Right lobe of liver (tissue), 6 donors: ENCODE measurements at regions not wholly inside any gene's neighbourhood (a gene's known extent, or its start where the extent isn't known, plus 50 kb on each side); places are given as distances from the start of the nearest gene placed in this dataset.
"Not testable (repeated sequence)": the region's sequence is repeated elsewhere in the genome, so short reads cannot be mapped to it uniquely, and the experiment has no call there.

Experiments used
- ATAC-seq, 4 donors: fragments of 200-7000 bp; cut with Tn5 transposase; one replicate each; pipeline ENCODE4 v1.9.1; 2020; ENCODE audit warnings: mild to moderate bottlenecking in 4 of 4, moderate library complexity in 4 of 4
- DNase-seq, 3 donors: peaks; one replicate each; pipeline ENCODE4 v3.0.0-alpha.2; 2020
- H3K27ac ChIP-seq, 3 donors: fragments of 200-600 bp; one replicate each; pipeline ENCODE4 v1.8.0; 2022
- H3K27me3 ChIP-seq, 2 donors: fragments of 200-600 bp; one replicate each; pipeline ENCODE4 v1.8.0; 2022
- H3K36me3 ChIP-seq, 4 donors: fragments of 200-600 bp; sonication (generic) in 1 of 4; one replicate each; pipeline versions ENCODE4 v1.5.1 to v1.8.0; 2017 to 2022; ENCODE audit warnings: control low read depth in 1 of 4
- H3K4me1 ChIP-seq, 4 donors: fragments of 200-600 bp; sonication (generic) in 1 of 4; one replicate each; pipeline versions ENCODE4 v1.5.1 to v1.8.0; 2017 to 2022; ENCODE audit warnings: control low read depth in 1 of 4
- H3K4me3 ChIP-seq, 3 donors: fragments of 200-600 bp; one replicate each; pipeline ENCODE4 v1.8.0; 2022
- H3K9me3 ChIP-seq, 4 donors: fragments of 200-600 bp; sonication (generic) in 1 of 4; one replicate each; pipeline versions ENCODE4 v1.5.1 to v1.8.0; 2017 to 2022; ENCODE audit warnings: control low read depth in 1 of 4
- CTCF ChIP-seq, 4 donors: fragments of 200-600 bp in 3 of 4; fragments of 450-650 bp in 1 of 4; IDR thresholded peaks; one replicate each; pipeline versions ENCODE4 v1.5.1 to v1.8.0; 2016 to 2022; ENCODE audit warnings: antibody characterized with exemption in 4 of 4, mild to moderate bottlenecking in 2 of 4
- POLR2A ChIP-seq: fragments of 450-650 bp; IDR thresholded peaks from one replicate; pipeline ENCODE4 v1.6.1; 2017; ENCODE audit warnings: antibody characterized with exemption, mild to moderate bottlenecking
- WGBS: methylation state at CpG from one replicate; pipeline ENCODE4 v1.1.6; 2018; ENCODE audit warnings: low coverage, low lambda C conversion rate; ENCODE audit not compliant: insufficient coverage; ENCODE audit errors: missing lambda C conversion rate; 5-methylcytosine and 5-hydroxymethylcytosine counted together
- intact Hi-C, 2 donors: fragments of 100-400 bp; cut with DNase I; formaldehyde crosslinking; loops; one replicate each; pipeline versions ENCODE4 v1.11.2 to v1.14.1; 2022
- donor health status: DM: no; HTN: yes; CAD: no.
- donor health status: DM: no; HTN: no; CAD: no.
- donor health status: DM: no; HTN: no; CAD: no.
- donor health status: DM: no; HTN: yes; CAD: no.
- donor health status: DM: no; HTN: yes; CAD: no.

DNA sequence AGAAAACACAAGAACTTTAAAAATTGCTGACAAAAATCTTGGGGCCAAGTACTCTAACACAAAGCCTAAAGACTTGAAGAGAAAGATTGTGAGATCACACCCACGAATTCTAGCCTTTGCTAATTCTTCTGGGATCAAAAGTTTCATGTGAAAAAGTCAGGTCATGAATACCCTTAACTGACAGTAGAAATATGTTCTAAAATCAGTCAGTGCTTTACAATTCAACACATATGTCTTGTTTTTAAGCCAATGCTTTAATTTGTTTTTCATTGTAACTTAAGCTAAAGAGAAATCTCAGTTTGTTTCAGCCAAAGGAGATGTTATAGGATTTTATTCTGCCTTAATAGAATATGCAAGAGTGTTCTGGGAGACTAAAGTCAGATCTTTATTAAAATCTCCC is 78.2 kb upstream of the PLEKHG1 start:
- no peak overlapping the region for H3K4me3 ChIP-seq
- no peaks in the 10 kb centered on the region for H3K27me3 ChIP-seq
- H3K27ac ChIP-seq: no peak overlapping the region
- TF ChIP-seq POLR2A (no peak), CTCF (IDR thresholded peaks at IDR 0.05) (no peak)
- H3K9me3 ChIP-seq: no peaks in the 10 kb centered on the region
- H3K36me3 ChIP-seq: no peaks in the 10 kb centered on the region
- no peak for DNase-seq
- no peak for ATAC-seq
- WGBS: 33% methylated on average over 1 of the region's 1 CpG
- peaks cover 0 to 7% (median 0%) of the 10 kb centered on the region in 4 donors for H3K4me1 ChIP-seq
- intact Hi-C loops: no loop called here

DNA sequence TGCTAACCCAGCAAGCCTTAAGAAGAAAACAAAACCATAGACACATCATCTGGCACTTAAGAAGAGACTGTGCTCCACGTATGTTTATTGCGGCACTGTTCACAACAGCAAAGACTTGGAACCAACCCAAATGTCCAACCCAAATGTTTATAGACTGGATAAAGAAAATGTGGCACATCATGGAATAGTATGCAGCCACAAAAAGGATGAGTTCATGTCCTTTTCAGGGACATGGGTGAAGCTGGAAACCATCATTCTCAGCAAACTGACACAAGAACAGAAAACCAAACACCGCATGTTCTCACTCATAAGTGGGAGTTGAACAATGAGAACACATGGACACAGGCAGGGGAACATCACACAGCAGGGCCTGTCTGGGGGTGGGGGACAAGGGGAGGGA is 76.5 kb upstream of the PLEKHG1 start:
- H3K36me3 ChIP-seq, H3K27me3 ChIP-seq, H3K27ac ChIP-seq, H3K4me1 ChIP-seq, ATAC-seq, DNase-seq, intact Hi-C loops, H3K9me3 ChIP-seq, H3K4me3 ChIP-seq: not testable (repeated sequence)
- 96% methylated on average over 3 of the region's 3 CpGs for WGBS

GRCh38 chr6:150525300-150525699 is 74.4 kb upstream of the PLEKHG1 start:
- DNase-seq (no peak), ATAC-seq (no peak)
- no peak for TF ChIP-seq POLR2A
- TF ChIP-seq CTCF (IDR thresholded peaks at IDR 0.05): no peak
- Histone ChIP-seq H3K27ac (no peak overlapping the region), H3K36me3 (no peaks in the 10 kb centered on the region), H3K4me1 (peaks cover 0 to 7% (median 0%) of the 10 kb centered on the region in 4 donors), H3K9me3 (no peaks in the 10 kb centered on the region), H3K4me3 (no peak overlapping the region), H3K27me3 (no peaks in the 10 kb centered on the region)
- 78% methylated on average over 1 of the region's 1 CpG for WGBS
- intact Hi-C loops: loop anchor here in 1 of 2 donors (5.0 kb wide), 1 partner anchor 98 kb away; no protein-coding TSS in a partner anchor

DNA sequence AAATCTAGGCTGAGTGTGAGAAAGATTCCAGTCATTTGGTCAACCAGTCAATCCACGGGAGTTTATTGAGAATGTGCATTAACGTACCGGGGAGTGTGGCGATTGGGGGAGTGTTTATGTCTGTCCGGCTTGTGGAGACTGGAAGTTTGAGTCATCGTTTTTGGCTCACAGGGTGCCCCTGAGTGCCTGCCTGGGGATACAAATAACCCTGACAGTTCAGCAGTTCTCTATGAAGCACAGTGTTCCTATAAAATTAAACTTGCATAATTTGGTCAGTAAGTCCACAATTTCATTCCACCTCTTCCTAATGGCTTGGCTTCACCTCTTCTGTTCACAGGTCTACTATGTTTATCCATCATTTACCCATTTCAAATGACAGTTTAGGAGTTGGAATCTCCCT is 72.6 kb upstream of the PLEKHG1 start:
- Histone ChIP-seq H3K9me3 (no peaks in the 10 kb centered on the region), H3K4me1 (no peaks in the 10 kb centered on the region), H3K27ac (no peak overlapping the region), H3K27me3 (no peaks in the 10 kb centered on the region), H3K36me3 (no peaks in the 10 kb centered on the region), H3K4me3 (no peak overlapping the region)
- intact Hi-C loops: loop anchor here in 1 of 2 donors (5.0 kb wide), 1 partner anchor 100 kb away; no protein-coding TSS in a partner anchor
- TF ChIP-seq CTCF (IDR thresholded peaks at IDR 0.05) (no peak), POLR2A (no peak)
- DNase-seq (no peak), ATAC-seq (peak; percentile 28 to 70 (median 55))
- WGBS: 87% methylated on average over 6 of the region's 6 CpGs

DNA sequence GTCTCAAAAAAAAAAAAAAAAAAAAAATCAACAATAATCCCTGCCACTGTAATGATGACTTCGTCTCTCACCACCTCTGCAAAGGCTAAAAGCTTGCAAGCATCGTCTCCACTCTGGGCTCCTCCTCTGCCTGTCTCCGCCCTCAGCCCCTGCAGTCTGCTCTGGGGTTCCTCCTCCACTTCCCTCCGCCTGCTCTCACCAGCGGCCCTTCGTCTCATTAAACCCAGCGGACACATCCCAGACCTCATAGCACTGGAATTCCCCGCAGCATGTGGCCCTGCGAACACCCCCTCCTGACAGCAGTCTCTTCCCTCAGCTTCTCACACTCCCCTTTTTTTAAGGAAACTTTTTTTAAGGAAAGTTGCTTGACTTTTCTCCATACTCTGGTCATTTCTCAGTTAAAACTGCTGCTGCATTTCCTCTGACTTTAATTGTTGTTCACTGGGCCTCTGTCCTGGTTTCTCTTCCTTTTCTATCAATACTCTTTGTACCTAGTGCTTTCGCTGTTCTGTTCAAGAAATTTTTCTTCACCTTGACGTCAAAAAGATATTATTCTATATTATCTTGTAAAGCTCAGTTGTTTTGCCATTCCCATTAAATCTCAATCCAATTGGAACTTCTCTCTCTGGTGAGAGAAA is 70.9 kb upstream of the PLEKHG1 start:
- Histone ChIP-seq H3K4me3 (no peak overlapping the region), H3K36me3 (no peaks in the 10 kb centered on the region), H3K4me1 (no peaks in the 10 kb centered on the region), H3K27ac (peak overlapping the region in 2 of 3 donors; percentile 18 to 55), H3K27me3 (no peaks in the 10 kb centered on the region), H3K9me3 (no peaks in the 10 kb centered on the region)
- WGBS: 68% methylated on average over 10 of the region's 11 CpGs
- intact Hi-C loops: loop anchor here in 1 of 2 donors (5.0 kb wide), 1 partner anchor 101 kb away; no protein-coding TSS in a partner anchor
- ATAC-seq: peak; percentile 79 to 94 (median 91)
- peak; percentile 45 to 62 (median 54) for DNase-seq
- TF ChIP-seq CTCF (IDR thresholded peaks at IDR 0.05): no peak
- TF ChIP-seq POLR2A: no peak
